A673 (cell line): ENCODE measurements at regions not wholly inside any gene's neighbourhood (a gene's known extent, or its start where the extent isn't known, plus 50 kb on each side); places are given as distances from the start of the nearest gene placed in this dataset.

Source experiments
- BruUV-seq: library from RNA; stranded (reverse); fragments of 400-500 nt; replicated peaks from 2 replicates; lab custom pipeline; 2021; lab: Mats Ljungman, UMichigan
- CTCF ChIA-PET: fragments of 300-600 bp; sonication (Branson Sonifier 250); formaldehyde crosslinking; loops from one replicate; lab custom pipeline; 2022; ENCODE audit warnings: antibody characterized with exemption; lab: Charles Lee
- POLR2A ChIA-PET: fragments of 300-600 bp; sonication (Branson Sonifier 250); formaldehyde crosslinking; loops from one replicate; lab custom pipeline; 2022; ENCODE audit warnings: antibody characterized with exemption; ENCODE audit not compliant: low non-redundant PET; lab: Charles Lee
- DNase-seq: peaks from one replicate; pipeline ENCODE4 v3.0.0-alpha.2; 2015; ENCODE audit warnings: low spot score
- H3K27ac ChIP-seq: fragments of 200-600 bp; sonication (generic); 2 replicates; pipeline ENCODE4 v1.5.1; 2016; ENCODE audit warnings: mixed run types, low read depth, mild to moderate bottlenecking, mixed read lengths, antibody characterized with exemption, low read length; ENCODE audit not compliant: poor library complexity, severe bottlenecking
- H3K27me3 ChIP-seq: fragments of 200-600 bp; sonication (generic); replicated peaks from 2 replicates; pipeline ENCODE4 v1.6.1; 2017; ENCODE audit warnings: mixed run types, low read depth, mild to moderate bottlenecking, mixed read lengths, antibody characterized with exemption, low read length; ENCODE audit not compliant: insufficient read depth, poor library complexity
- H3K36me3 ChIP-seq: fragments of 200-600 bp; sonication (generic); 2 replicates; pipeline ENCODE4 v1.6.1; 2016; ENCODE audit warnings: mixed run types, mild to moderate bottlenecking, mixed read lengths, antibody characterized with exemption, low read length; ENCODE audit not compliant: insufficient read depth, poor library complexity, severe bottlenecking
- H3K4me1 ChIP-seq: fragments of 200-600 bp; sonication (generic); 2 replicates; pipeline ENCODE4 v1.6.1; 2017; ENCODE audit warnings: mixed run types, mild to moderate bottlenecking, mixed read lengths, antibody characterized with exemption, low read length; ENCODE audit not compliant: insufficient read depth, poor library complexity, severe bottlenecking
- H3K4me3 ChIP-seq: fragments of 200-600 bp; sonication (generic); 2 replicates; pipeline ENCODE4 v1.5.1; 2016; ENCODE audit warnings: low read depth, mixed run types, mild to moderate bottlenecking, mixed read lengths, low read length; ENCODE audit not compliant: poor library complexity, severe bottlenecking
- H3K9me3 ChIP-seq: fragments of 200-600 bp; sonication (generic); 2 replicates; pipeline ENCODE4 v1.6.1; 2016; ENCODE audit warnings: mixed run types, low read depth, mild to moderate bottlenecking, mixed read lengths, antibody characterized with exemption, low read length; ENCODE audit not compliant: poor library complexity, severe bottlenecking
- EZH2 ChIP-seq: fragments of 200-600 bp; sonication (generic); IDR thresholded peaks from 2 replicates; pipeline ENCODE4 v1.6.1; 2017; ENCODE audit warnings: borderline replicate concordance, low read depth, mild to moderate bottlenecking, mixed read lengths, antibody characterized with exemption, low read length; ENCODE audit not compliant: poor library complexity, severe bottlenecking
- intact Hi-C: fragments of 100-400 bp; cut with micrococcal nuclease; formaldehyde crosslinking; loops from one replicate; pipeline ENCODE4 v1.10.0; 2022; ENCODE audit not compliant: unreplicated experiment
- TF ChIP-seq, protein P1 (sequence below): fragments of 300-800, 200-600 bp; sonication (generic); conservative IDR thresholded peaks from 2 replicates; pipeline ENCODE4 v1.5.1; 2017; ENCODE audit warnings: low read depth, mild to moderate bottlenecking, antibody characterized with exemption, low read length, moderate library complexity, mixed read lengths

DNA sequence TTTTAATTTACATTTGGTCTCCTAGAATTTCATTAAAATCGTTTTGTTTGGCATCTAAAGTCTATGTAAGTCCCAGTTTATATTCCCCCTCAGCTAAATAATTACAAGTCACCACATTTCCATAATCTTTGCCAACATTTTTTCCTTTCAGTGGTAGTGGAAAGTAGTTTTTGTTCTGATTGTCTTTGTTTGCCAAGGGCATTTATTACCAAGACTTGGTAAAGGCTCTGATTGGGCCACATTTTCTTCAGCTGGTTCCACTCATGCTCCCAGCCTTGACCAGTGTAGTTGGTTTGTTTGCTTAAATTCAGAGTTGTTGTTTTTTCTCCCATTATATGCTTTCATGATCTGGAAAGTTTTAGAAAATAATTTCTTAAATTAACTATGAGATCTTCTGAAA, 153.4 kb upstream of the MME start:
- Histone ChIP-seq H3K4me1 (no peaks in the 10 kb centered on the region), H3K4me3 (no peak overlapping the region), H3K9me3 (no peaks in the 10 kb centered on the region), H3K27me3 (no peaks in the 10 kb centered on the region), H3K36me3 (no peaks in the 10 kb centered on the region), H3K27ac (no peak overlapping the region)
- TF ChIP-seq EZH2: no peak
- TF ChIP-seq, protein P1, sequence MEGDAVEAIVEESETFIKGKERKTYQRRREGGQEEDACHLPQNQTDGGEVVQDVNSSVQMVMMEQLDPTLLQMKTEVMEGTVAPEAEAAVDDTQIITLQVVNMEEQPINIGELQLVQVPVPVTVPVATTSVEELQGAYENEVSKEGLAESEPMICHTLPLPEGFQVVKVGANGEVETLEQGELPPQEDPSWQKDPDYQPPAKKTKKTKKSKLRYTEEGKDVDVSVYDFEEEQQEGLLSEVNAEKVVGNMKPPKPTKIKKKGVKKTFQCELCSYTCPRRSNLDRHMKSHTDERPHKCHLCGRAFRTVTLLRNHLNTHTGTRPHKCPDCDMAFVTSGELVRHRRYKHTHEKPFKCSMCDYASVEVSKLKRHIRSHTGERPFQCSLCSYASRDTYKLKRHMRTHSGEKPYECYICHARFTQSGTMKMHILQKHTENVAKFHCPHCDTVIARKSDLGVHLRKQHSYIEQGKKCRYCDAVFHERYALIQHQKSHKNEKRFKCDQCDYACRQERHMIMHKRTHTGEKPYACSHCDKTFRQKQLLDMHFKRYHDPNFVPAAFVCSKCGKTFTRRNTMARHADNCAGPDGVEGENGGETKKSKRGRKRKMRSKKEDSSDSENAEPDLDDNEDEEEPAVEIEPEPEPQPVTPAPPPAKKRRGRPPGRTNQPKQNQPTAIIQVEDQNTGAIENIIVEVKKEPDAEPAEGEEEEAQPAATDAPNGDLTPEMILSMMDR: no peak
- intact Hi-C loops: no loop called here
- ChIA-PET CTCF (no interaction called here), POLR2A (interaction anchor here (0.5 kb wide), 1 partner anchor 550 kb away, joined by 3 read pairs; no protein-coding TSS in a partner anchor)
- BruUV-seq: no TSS peak
- no peak for DNase-seq

DNA sequence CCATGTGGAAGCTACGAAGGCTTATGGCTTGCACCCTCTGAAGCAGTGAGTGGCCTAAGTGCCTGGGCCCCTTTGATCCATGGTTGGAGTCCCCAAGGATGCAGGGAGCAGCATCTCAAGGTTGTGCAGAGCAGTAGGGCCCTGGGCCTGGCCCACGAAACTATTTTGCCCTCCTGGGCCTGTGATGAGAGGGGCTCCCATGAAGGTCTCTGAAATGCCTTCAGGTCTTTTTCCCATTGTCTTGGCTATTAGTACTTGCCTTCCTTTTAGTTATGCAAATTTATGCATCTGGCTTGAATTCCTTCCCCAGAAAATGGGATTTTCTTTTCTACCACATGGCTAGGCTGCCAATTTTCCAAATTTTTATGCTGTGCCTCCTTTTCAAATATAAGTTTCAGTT, 158.8 kb upstream of the MME start:
- intact Hi-C loops: no loop called here
- Histone ChIP-seq H3K4me1 (no peaks in the 10 kb centered on the region), H3K27me3 (no peaks in the 10 kb centered on the region), H3K27ac (no peak overlapping the region), H3K36me3 (no peaks in the 10 kb centered on the region), H3K4me3 (no peak overlapping the region), H3K9me3 (no peaks in the 10 kb centered on the region)
- DNase-seq: no peak
- ChIA-PET CTCF (no interaction called here), POLR2A (no interaction called here)
- TF ChIP-seq, protein P1: no peak
- no peak for TF ChIP-seq EZH2
- BruUV-seq: no TSS peak

DNA sequence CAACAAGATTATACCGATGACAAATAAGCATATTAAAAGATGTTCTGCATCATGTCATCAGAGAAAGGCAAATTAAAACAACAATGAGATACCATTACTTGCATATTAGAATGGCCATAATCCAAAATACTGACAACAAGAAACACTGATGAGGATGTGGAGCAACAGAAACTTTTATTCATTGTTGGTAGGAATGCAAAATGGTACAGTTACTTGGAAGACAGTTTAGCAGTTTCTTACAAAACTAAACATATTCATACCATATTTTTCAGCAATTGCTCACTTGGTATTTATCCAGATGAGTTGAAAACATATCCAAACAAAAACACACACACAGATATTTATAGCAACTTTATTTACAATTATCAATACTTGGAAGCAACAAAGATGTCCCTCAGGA, 160.9 kb upstream of the MME start:
- BruUV-seq: no TSS peak
- H3K27me3 ChIP-seq: no peaks in the 10 kb centered on the region
- no peaks in the 10 kb centered on the region for H3K9me3 ChIP-seq
- ChIA-PET CTCF (no interaction called here), POLR2A (no interaction called here)
- no peaks in the 10 kb centered on the region for H3K4me1 ChIP-seq
- TF ChIP-seq, protein P1: no peak
- TF ChIP-seq EZH2: no peak
- no peaks in the 10 kb centered on the region for H3K36me3 ChIP-seq
- no peak overlapping the region for H3K27ac ChIP-seq
- intact Hi-C loops: no loop called here
- no peak for DNase-seq
- H3K4me3 ChIP-seq: no peak overlapping the region
